ENCODE measurements at regions not wholly inside any gene's neighbourhood (a gene's known extent, or its start where the extent isn't known, plus 50 kb on each side); places are given as distances from the start of the nearest gene placed in this dataset.

DNA sequence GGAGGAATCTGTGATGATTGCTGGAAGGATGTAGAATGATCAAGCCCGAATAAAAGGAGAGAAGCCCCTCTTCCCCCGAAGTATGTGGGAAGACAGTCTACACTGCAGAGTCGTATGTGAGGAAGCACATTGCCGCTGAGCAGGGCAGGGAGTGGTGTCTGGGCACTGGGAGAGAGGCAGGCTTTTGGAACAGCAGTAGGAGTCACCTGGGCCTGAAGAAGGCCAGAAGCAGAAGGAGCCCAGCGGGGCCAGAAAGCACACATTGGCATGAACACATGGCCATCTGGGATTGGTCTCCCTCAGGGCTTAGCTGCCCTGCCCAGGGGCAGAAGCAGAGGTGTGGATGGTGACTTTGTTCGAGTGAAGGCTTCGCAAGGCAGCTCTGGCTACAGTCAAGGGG, 162.8 kb downstream of the ERCC6L2 start:
- DNase-seq (ENCODE audit: low spot score) = no peak

DNA sequence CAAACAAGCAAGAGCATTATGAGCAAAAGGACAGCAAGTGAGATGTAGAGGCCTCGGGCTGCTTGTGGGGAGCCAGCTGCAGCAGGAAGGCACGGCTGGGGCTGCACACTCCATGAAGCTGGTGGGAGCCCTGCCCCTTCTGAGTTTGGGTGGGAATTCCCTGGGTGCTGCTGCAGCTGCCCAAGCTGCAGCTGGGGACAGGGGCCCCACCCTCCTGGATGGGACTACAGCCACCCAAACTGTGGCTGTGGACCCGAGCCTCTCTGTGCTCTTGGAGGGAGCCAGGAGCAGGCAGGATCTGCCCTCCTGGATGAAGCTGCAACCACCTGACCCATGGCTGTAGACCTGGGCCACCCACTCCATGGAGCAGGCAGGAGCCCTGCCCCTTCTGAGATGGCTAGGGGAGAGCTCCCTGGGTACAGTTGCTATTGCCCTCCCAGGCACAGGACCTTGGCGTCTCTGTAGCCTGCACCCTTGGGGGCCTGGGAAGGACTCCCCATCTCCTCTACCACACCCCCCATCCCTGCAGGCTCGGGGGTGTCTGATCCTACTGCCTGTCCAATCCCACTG, 159.1 kb downstream of the ERCC6L2 start:
- no peak for DNase-seq (ENCODE audit: low spot score)

DNA sequence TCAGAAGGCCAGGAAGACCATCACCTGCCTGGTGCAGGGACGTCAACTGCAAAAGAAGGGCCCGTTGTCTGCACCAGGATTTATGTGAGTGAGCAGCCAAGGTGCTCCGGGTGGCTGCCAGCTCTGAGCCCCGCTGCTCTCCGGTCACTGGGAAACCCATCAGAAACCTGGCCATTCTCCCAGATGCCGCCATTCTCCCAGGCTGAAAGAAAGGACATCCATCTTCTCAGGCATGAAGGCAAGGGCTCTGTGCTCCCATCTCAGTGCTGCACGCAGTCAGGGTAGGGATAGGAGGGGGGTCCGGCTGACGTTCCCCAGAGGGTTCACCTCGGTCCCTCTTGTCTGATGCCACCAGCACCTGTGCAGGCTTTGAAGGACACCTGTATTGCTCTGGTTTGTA, 158.4 kb downstream of the ERCC6L2 start:
- DNase-seq (ENCODE audit: low spot score) = no peak

DNA sequence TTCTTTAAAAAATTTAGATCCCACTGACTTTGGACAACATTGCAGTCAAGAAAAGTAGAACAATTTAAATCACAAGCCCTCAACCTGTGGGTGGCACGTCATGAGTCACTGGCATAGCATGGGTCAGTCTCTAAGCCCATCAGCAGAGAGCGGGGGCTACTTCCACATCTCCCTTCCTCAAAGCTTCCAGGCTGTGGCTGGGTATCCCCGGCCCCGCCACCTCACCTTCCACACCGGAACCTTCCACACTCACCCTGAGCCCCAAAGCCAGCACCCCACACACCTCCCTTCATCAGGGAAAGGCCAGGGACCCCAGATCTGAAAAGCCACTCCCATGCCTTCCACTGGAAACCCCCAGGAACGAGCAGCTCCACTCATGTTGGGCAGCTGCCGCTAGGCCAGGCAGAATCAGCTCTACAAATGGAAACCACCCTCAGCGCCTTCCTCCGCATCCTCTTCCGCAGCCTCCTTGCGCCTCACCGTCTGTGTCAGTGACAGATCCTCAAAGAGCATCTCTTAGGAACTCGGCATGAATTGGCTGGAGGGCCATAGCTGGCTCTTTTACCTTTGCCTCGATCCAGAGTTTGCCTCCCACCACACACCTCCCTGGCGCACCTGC, 156.5 kb downstream of the ERCC6L2 start:
- DNase-seq (ENCODE audit: low spot score) = no peak

DNA sequence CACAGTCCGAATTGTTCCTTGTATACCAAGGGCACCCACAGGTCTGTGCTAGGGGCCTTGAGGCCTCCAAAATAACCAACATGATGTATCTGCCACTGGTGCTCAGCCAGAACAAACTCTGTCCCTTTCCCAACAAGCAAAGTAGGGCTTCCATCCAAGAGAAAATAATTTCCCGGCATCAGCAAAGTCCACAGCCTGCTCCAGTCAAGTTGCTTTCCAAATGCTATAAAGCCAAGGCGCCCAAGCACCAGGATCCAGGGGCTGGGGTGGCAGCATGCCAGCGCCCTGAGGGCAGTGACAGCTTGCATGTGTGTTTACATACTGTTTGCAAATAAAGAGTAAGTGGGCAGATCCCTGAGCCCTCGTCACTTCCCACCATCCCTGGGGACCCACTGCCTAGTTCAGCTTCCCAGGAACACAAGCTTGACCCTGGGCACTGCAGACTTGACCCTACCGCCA, 155.9 kb downstream of the ERCC6L2 start:
- no peak for DNase-seq (ENCODE audit: low spot score)

DNA sequence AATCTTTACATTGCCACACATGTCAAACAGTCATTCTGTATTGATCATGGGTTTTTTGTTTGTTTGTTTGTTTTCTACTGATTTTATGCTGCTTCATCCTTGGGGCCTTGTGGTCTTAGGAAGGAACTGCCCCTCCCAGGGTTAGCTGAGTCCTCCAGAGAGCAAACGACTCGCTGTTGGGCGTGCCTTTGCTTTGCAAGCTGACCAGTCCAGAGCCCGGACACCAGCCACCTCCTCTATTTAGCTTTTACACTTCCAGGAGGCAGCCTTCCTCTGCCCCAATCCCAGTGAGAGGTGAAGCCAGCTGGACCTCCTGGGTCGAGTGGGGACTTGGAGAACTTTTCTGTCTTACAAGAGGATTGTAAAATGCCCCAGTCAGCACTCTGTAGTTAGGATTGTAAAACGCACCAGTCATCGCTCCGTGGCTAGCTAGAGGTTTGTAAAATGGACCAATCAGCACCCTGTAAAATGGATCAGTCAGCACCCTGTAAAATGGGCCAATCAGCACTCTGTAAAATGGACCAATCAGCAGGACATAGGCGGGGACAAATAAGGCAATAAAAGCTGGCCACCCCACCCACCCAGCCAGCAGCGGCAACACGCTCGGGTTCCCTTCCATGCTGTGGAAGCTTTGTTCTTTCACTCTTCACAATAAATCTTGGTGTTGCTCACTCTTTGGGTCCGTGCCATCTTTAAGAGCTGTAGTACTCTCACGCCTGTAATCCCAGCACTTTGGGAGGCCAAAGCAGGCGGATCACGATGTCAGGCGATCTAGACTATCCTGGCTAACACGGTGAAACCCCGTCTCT, 154.4 kb downstream of the ERCC6L2 start:
- no peak for DNase-seq (ENCODE audit: low spot score)

DNA sequence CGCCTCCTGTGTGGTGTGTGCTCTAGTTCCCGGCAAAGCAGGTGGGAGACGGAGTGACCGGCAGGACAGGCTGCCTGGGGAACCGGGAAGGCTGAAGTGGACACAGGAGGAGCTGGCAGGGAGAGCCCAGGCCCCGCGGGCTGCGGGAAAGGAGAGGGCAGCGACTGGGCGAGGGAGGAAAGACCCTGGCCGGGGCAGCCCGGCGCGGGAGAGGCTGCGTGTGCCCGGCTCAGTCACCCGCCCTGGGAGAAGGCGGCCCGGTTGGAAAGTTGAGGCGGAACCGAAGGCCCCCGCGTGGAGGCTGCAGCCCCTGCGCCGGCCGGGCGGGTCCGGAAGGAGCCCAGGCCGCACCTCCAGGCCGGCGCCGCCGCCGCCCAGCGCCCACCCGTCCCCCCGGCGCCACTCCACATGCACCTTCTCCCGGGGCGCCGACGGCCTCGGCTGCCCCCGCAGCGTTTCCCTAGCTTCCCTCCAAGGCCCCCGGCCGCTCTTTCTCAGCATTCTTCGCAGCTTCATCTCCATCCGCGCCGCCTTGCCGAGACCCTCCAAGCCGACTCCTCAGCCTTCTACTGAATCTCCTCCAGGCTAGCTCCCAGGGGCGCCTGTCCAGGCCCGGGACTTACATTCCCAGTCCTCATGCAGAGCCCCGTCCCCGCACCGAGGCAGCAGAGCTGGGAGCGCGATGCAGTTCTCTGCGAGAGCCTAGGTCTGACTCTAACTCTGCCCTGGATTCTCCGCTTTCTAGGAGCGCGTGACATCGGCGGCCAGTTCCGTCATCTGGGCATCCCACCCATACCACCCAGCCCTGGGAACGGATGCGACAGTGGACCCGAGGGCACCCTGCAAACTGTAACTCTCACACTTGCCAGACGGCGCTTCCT, 152.0 kb downstream of the ERCC6L2 start:
- no peak for DNase-seq (ENCODE audit: low spot score)

DNA sequence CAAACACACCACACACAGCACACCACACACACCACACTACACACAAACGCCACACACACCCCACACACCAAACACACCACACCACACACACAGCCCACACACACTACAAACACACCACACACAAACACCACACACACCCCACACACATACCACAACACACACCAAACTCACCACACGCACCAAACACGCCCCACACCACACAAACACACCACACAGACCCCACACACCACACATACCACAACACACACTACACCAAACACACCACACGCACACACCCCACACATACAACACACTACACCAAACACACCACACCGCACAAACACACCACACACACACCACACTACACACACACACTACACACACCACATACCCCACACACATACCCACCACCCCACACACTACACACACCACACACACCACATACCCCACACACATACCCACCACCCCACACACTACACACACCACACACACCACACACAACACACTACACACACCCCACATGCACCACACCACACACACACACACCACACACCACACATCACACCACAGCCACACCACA, 151.2 kb downstream of the ERCC6L2 start:
- DNase-seq (ENCODE audit: low spot score) = no peak

DNA sequence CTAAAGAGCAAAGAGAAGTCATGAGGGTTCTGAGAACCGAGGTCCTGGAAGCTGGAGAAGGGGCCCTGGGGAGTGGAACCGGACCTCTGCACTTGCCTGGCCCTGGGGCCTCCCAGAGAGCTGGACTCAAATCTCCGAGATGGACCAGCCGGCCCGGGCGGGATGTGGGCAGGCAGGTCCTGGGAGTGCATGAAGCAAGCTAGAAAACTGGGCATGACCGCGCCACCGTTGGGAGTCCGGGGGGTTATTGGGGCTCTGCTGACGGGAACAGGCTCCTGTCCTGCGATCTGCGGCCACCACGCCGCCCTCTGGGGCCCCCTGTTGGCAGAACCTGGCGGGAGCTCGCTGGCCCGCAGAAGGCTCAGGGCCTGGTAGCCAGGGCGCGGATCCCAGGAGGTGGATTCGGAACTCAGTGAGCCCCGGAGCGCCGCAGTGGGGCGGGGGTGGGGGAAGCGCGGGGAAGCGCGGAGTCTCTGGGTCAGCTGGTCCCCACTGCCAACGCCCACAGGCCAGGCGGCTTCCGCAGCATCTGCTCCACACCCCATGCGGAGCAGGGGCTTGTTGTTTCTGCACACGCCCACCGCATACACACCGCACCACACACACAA, 150.6 kb downstream of the ERCC6L2 start:
- DNase-seq (ENCODE audit: low spot score) = no peak

DNA sequence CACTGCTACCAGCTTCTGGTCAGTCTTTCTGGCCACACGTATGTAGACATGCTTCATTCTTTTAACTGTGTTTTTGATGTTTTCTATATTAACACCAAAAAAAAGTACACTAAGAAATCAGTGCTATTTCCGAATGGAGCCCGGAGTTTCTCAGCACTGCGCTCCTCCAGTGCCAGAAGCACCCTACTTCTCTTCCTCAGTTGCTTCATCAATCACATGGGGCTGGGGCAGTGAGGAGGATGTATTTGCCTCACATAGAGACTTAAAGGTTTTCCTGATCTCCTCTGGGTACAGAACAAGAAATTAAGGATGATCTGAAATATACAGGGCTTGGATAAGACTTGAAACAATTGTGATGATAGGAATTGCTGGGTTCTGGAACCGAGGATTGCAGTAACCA, 148.0 kb downstream of the ERCC6L2 start:
- no peak for DNase-seq (ENCODE audit: low spot score)

DNA sequence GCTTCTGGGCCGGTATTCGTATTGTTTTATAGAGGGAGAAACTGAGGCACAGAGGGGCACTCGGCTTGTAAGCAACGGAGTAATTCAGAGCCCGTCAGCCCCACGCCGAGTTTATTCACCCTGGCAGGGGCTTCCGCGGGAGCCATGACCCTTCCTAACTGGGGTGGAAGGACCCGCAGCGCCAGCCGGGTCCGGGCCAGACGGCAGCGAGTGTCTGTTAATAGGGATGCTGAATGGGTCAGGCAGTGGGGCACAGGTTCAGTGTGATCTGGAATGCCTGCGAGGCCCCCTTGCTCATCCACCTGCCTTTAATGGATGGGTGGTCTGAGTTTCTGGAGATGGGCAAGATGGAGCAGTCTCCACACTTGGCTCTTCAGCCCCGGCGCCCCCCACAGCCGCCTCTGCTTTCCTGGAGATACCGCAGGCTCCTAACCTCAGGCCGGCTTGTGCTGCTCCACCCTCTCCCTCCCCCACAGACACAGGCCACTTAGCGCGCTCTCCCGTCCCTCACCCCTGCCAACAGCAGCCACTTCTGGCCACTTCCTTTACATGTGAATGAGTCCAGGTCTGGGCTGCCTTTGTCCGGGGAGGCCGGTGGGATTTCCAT, 147.1 kb downstream of the ERCC6L2 start:
- DNase-seq (ENCODE audit: low spot score) = no peak

DNA sequence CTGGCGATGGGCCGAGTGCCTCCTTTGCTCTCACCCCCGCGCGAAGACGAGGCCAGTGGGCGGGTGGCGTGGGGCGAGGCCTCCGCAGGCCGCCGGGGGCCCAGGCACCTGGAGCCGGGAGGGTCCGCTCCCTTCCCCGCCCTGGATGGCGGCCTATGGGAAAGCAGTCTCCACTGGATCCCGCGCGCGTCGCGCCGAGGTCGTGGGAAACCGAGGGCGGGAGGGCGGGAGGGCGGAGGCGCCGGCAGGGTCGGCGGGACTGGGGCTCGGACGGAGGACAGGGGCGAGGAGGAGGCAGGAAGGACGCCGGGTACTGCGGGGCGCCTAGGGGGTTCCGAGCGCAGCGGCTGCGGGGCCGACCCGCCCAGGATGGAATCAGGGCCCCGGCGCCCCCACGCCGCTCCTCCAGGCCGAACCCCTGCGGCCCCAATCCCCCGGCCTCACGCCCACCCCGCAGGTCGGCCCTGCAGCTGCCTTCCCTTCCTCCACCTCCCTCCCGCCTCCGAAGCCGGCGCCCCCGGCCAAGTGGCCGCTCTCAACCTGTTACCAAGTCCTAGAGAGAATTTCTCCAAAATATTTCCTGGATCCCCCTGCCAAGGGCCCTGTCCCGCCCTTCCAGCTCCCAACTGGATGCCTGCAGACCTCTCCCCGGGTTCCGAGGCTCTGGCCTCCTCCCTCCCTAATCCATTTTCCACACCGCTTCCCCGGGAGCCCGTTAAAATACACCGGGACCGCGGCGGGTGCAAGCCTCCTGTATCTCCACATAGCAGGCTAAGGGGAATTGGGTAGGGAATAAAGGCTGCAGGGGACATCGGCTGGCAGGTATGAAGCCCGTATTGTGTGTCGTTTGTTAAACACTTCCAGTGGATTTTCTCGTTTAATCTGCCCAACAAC, 146.3 kb downstream of the ERCC6L2 start:
- no peak for DNase-seq (ENCODE audit: low spot score)

DNA sequence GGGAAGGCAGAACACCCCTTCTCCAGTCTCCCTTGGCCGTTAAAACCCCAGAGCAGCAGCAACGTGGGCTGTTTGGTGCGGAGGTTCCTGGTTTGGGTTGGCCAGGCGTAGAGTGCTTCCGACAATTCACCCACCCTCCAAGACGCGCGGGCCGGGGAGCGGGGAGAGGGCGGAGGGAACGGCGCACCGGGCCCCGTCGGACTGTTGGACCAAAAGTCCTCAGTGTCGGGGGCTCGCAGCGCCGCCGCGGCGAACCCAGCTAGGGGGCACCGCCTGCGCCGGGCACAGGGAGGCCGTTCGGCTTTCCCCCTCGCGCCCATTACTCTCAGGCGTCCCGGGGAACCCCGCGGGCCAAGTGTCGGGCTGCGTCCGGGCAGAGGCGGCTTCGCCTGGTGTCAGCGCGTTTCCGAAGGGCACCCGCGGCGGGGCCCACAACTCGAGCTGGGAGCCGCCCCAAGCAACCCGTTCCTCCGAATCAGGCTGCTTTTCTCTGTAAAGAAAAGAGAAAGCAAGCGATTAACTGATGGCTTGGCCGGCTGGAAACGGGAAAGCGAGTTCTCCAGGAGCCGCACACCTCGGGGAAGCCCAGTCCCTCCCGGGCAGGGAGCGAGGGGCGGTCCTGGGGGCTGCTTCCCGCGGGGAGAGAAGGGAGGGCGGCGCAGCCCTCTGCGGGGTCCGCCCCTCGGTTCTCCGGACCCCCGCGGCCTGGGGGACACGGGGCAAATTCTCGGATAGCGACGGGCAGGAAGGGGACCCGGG, 145.5 kb downstream of the ERCC6L2 start:
- DNase-seq (ENCODE audit: low spot score) = no peak

DNA sequence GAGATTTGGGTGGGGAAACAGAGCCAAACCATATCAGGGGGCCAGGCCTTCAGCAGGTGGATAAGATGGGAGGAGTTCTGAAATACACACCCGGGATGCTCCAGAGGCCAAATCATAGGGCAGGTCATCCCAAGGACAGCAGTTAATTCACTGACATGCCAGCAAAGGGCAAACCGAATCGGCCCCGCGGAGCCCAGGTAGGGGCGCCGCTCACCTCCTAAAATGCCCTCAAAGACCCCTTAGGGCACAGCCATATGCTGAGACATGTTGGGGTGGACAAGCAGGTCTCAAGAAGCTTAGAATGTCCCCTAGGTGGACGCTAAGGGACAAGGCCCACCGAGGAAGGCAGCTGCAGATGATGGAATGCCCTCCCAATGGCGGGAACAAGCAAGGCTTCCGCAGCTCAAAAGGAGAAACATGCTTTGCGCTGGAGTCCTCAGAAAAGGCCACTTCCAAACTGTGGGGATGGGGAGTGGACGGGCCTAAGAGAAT, 144.9 kb downstream of the ERCC6L2 start:
- no peak for DNase-seq (ENCODE audit: low spot score)
